ACHN (cell line): ENCODE measurements at regions not wholly inside any gene's neighbourhood (a gene's known extent, or its start where the extent isn't known, plus 50 kb on each side); places are given as distances from the start of the nearest gene placed in this dataset.

Experiments
- DNase-seq: peaks from one replicate; pipeline ENCODE4 v3.0.0-alpha.2; 2015
- in situ Hi-C: cut with HindIII; loops from 2 replicates; pipeline ENCODE4 v1.10.0; 2017; ENCODE audit warnings: low sequenced_read_pairs, low pct_ligation_motif_present, low pct_unique_long_range_greater_than_20kb

DNA sequence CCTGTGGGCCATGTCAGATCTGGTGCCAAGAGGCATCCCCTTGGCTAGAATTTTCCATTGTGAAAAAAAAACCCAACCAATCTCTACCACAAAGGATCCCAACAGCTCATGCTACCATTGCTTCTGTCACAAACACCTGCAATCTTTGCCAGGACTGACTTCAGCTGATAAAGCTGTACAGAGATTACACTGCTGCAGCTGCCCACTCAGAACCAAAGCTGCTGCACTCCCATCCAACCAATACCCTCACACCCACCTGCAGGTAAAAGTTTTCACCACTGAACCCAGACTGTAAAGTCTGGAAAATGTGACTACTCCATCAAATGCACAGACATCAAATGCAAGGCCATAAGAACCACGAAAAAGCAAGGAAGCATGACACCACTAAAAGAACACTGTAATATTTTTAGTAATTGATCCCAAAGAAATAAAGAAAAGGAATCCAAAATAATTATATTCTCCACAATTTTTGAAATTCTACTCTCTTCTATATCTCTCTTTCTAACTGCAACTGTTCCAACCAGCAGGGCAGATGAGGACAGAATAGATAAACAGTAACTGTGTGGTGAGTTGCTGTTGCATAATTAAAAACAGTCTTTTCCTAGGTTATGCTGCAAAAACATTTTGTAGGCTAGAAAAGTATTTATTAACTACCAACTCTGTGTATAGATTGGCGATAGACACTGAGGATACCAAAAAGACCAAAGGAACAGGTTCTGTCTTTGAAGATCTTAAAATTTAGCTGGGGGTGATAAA is 128.0 kb upstream of the MCHR2 start:
- no peak for DNase-seq
- in situ Hi-C loops = loop anchor here (25.0 kb wide), 1 partner anchor 340 kb away; the partner anchor contains the start of gene SIM1

DNA sequence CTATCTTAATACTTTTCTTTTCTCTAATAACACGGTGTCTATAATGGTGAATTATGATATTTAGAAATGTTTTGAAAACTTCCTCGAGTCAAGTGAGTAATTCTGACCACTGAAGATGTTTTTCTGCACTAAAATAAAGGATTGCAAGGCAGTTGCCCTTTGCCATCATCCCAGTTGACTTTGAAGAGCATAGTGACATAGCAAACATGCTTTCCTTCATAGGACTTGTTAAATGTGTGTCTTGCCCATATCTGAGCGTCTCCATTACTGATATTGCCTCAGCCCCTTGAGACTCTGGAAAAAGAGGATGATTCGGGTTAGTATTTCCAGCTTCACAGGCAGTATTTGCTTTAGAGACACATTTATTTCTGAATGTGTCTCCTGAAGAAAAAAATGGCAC is 125.2 kb upstream of the MCHR2 start:
- in situ Hi-C loops = loop anchor here (25.0 kb wide), 1 partner anchor 343 kb away; the partner anchor contains the start of gene SIM1
- no peak for DNase-seq

DNA sequence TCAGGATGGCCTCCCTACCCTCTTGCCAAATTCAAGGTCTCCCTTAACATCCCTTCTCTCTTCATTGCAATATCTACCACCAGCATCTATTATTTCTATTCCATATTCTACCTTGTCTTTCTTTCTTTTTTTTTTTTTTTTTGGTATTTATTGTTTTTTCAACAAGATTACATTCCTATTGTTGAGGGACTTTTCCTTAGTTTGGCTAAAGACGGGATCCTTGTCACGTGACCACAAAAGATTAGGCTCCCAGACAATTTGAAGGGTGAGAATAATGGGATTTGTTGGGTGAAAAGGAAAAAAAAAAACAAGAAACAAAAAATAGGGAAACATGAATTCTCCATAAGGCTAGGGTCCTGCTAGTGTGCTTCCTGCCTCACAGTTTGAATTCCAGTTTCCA is 124.3 kb upstream of the MCHR2 start:
- in situ Hi-C loops = loop anchor here (25.0 kb wide), 1 partner anchor 344 kb away; the partner anchor contains the start of gene SIM1
- DNase-seq = no peak

DNA sequence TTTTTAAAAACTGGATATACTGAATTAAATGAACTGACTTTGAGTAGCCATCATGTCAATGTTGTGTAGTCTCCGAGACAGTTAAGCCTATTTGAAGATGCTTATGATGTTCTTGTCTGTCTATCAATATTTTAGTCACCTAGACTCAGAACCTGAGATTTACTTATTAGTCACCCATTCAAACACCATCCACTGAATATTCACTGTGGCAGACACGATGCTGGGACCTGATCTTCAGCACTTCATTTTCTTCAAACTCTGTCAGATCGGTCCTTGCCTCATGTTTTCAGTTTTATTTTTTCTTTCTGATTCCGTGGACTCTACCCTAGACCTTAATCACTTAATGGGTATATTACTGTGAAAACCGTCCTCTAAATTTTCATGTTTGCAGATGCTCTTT is 123.7 kb upstream of the MCHR2 start:
- DNase-seq = no peak
- in situ Hi-C loops = loop anchor here (25.0 kb wide), 1 partner anchor 345 kb away; the partner anchor contains the start of gene SIM1

DNA sequence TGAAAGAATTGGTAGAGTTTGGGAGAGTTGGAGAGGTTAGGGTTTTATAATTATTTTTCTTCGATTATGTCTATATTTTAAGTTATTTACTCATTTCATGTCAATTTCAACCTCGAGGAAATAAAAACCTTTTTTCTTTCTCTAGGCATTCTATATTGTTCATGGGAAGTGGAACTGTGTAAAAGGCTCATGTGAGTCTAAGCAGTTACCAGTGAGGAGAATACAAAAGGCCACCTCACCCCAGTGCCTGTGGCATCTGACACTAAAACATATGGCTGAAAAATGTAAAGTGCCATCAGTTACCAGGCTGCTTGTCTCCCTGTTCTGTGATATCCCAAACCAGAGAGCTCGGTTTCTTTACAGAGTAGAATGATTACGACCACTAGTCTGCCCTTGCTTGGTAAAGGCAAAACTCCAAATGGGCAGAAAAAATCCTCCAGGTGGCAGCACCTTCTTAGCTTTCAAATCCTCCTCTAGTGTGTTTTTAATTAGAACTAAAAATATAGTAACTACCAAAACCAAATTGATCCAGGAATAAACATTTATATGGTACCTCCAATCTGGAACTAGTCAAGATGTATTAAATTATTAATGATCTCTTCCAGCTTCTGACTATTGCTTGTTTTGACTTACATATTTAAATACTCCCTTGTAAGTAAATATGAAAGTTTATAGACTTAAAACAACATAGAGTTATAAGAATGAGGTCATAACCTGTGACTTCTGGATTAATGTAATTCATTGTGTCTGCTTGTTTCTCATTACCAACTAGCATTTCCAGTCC is 122.6 kb upstream of the MCHR2 start:
- in situ Hi-C loops = loop anchor here (25.0 kb wide), 1 partner anchor 346 kb away; the partner anchor contains the start of gene SIM1

DNA sequence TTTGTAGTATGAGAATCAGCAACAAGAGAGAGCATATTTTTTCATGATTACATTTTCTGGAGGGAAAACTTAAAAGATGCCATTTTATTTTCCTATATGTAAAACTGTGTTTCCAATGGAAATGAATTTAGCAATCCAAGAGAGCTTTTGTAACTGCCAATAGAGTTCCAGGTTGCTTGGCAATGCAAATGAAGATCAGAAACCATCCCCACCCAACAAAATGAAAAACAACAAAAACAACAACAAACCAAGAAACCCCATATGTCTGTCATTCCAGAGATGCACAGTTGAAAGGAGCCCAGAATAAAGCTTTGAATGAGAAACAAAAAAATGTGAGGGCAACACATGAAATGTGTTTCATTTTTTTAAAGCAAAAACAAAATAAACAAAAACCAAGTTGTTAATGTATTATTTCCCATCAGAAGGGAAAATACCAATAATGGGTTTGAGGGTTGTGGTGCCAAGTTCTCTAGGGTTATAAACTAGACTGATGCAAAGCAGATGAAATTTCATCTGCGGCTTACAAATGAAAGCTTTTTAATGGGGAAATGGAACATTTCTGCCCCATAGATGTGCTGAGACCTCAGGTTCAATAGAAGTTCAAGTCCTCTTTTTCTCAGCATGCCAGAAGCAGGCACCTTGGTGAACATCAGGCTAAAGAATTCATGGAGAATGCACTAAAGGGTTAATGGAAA is 121.5 kb upstream of the MCHR2 start:
- in situ Hi-C loops = loop anchor here (25.0 kb wide), 1 partner anchor 347 kb away; the partner anchor contains the start of gene SIM1
- DNase-seq = no peak

More for the DNA sequence above, 122.6 kb upstream of the MCHR2 start:
- DNase-seq = peak; percentile 67

DNA sequence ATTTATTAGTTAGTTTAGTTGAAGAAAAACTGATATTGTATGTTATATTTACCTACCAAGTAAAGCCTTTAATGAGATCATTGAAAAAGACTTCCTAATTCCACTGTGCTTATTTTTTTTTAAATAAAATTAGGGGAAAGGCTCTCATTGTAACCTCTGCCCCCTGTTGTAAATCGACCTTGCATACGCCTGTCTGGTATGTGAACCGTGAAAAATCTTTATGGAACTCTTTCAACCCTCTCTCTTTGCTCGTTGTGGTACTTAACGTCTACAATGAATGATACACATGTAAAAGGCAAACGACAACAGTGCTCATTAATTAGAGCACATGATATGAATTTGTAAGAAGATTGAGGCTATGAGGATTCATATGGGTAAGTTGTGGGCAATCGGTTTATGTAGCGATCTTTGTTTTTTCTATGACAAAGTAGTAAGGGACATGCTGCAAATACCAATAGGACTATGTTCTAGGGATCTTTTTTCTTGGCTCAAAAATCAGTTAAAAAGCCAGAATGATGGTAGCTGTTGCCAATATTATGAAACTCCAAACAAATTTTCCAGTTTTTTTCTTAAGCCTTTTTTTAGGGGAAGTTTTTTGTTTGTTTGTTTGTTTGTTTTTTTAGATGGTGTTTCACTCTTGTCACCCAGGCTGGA is 119.0 kb upstream of the MCHR2 start:
- DNase-seq = no peak
- in situ Hi-C loops = loop anchor here (25.0 kb wide), 1 partner anchor 349 kb away; the partner anchor contains the start of gene SIM1

DNA sequence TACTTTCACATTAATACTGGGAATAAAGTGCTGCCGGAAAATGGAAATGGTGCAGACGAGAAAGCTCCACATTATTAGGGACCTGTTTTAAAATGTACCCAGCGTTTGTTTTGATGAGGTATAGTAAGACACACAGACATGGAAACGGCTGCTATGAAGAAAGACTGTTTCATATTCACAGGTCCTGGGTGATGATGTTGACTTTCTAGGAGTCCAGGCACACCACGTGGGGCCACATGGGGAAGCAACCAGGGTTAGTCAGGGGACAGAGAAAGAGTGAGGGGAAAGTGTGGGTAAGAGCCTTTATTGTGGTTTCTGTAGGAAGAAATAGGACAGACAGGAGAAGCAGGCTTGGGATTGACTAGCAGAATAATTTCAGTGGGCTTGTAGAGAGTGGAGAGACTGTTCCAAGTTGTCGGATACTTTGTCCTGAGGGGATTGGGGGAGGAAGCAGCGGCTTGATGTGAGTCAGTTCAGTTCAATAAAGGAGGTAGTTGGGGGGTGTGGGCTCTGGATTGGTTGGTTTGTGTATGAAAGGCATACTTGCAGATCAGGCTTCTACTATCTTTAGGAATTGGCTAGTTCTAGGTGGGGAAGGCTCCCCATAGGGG is 112.0 kb upstream of the MCHR2 start:
- no peak for DNase-seq
- in situ Hi-C loops = loop anchor here (25.0 kb wide), 1 partner anchor 356 kb away; the partner anchor contains the start of gene SIM1

DNA sequence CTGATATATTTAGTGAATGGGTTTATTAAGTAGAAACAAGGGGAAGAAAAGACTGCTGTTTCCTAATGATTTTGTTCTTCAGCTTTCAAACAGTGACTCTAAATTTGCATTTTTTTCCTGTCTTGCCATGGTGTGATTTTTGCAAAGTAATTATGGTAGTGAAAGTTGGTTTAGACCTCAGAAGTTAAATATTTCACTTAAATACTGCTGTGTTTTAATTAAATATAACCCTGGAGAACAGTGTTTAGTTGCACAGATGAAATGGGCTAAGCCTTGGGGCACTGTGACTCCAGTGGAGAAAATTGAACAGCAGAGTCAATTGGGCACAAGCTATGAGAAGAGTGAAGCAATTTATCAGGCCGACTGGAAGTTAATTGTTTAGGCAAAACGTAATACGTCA is 111.1 kb upstream of the MCHR2 start:
- no peak for DNase-seq
- in situ Hi-C loops = loop anchor here (25.0 kb wide), 1 partner anchor 357 kb away; the partner anchor contains the start of gene SIM1

DNA sequence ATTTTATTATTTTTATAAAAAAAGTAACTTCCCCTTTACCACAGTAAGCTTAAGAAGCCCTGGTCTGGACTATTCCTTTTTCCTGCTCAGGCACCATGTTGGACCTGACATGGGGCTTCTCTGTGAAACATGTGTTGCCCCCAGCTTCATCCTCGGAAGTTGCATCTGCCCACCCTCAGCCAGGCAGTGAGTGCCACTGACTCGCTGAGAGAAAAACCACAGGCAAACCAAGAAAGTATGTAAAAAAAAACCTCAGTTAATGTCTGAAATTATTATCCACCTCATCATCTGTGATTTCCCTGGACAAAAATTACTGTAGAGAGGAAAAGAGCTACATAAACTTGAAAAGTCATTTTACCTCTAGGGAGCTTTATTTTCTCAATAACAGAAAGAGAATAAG is 109.9 kb upstream of the MCHR2 start:
- in situ Hi-C loops = loop anchor here (25.0 kb wide), 1 partner anchor 358 kb away; the partner anchor contains the start of gene SIM1

DNA sequence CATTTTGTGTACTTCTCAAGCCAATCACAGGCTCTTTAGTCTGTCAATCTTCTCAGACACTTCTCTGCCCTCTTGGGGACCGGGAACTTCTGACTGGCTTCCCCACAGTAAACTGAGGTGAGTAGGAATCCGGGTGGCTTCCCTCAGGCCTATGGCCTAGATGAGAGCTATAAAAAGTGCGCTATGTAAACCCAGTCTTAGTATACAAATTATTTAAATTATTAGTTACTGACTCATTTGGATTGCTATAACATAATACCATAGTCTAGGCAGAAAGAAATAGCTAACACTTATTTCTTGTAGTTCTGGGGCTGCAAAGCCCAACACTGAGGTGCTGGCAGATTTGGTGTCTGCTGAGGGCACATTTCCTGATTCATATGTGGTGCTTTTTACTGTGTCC is 109.2 kb upstream of the MCHR2 start:
- in situ Hi-C loops = loop anchor here (25.0 kb wide), 1 partner anchor 359 kb away; the partner anchor contains the start of gene SIM1
- no peak for DNase-seq

More for the DNA sequence above, 109.9 kb upstream of the MCHR2 start:
- no peak for DNase-seq

DNA sequence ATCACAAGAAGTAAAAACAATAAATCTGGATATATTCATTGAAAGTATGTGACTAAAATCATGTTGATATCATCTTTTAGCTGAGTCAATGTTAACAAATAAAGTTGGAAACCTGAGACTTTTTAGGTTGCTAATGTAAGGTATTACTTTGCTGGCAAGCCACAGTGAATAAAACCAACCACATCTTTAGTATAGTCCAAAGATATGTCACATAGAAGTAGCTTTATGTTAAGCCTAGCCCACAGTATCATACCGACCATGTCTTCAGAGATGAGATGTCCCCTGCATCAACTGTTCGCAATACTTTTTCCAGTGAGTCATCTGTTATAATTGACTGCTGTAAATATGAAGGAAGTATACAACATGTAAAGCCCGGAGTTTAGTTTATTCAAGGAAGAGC is 107.6 kb upstream of the MCHR2 start:
- no peak for DNase-seq
- in situ Hi-C loops = loop anchor here (25.0 kb wide), 1 partner anchor 361 kb away; the partner anchor contains the start of gene SIM1

DNA sequence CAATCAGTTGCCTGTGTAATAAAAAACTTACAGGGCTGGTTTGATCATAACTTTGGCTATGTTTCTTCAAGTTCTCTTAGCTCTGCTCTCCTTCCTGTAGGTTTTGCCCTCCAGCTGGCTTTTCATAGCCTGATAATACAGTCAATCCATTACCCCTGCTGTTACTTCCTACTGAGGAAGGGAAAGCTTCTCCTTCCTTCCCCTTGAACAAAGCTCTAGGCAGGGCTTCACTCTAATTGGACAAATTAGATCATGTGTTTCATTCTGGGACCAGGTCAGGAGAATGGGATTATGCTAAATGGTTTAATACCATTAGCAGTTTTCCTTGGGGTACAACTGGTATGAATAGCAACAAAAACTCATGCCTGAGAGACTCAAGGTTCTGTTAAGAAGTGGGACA is 106.8 kb upstream of the MCHR2 start:
- in situ Hi-C loops = loop anchor here (25.0 kb wide), 1 partner anchor 362 kb away; the partner anchor contains the start of gene SIM1

DNA sequence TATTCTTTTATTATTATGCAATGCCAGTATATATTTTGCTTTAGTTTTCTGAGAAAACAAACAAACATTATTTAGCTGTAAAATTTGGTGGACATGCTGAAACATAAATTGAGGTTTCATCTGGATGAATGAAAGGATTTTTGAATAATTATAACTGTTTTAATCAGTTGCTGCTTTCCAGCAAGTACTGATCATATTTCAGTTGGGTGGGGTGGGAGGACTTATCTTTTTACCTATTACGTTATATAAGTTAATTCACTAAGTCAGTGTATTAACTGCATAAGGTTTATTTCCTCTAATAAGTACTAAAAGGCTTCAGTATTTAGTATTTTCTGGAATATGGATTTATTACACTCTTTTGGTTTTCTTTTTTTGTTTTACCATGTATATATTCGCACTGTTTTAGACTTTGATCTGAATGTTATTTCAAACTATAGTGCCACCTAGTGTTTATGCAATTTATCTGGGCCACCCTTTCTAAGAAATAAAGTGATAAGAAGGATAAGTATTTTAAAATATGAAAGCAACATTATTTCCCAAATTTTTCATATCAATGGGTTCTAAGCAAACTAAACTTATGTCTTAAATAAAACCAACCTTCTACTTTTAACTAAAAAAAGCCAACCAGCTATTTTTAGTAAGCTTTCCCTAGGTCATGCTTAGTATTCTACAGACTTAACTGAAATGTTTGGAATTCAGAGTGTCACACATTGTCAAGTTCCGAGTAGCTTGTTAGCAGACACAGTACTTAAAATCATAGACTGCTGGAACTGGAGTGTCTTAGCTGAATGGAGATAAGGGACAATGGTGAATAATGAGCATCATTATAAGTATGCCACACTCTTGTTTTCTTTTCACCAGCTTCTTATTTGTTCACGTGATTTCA is 105.4 kb upstream of the MCHR2 start:
- in situ Hi-C loops = loop anchor here (25.0 kb wide), 1 partner anchor 363 kb away; the partner anchor contains the start of gene SIM1
- peak; percentile 44 for DNase-seq

More for the DNA sequence above, 106.8 kb upstream of the MCHR2 start:
- no peak for DNase-seq

DNA sequence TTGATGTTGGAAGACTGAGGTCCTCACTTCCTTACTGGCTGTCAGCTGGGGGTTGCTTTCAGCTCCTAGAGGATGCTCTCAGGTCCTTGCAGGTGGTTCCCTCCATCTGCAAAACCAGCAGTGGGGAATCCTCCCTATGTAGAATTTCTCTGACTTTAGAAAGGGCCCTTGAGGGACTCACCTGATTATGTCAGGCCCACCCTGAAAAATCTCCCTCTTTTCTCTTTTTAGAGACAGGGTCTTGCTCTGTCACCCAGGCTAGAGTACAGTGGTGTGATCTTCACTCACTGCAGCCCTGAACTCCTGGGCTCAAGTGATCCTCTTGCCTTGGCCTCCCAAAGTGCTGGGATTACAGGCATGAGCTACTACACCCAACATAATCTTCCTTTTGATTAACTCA is 102.9 kb upstream of the MCHR2 start:
- in situ Hi-C loops = no loop called here
- DNase-seq = no peak

DNA sequence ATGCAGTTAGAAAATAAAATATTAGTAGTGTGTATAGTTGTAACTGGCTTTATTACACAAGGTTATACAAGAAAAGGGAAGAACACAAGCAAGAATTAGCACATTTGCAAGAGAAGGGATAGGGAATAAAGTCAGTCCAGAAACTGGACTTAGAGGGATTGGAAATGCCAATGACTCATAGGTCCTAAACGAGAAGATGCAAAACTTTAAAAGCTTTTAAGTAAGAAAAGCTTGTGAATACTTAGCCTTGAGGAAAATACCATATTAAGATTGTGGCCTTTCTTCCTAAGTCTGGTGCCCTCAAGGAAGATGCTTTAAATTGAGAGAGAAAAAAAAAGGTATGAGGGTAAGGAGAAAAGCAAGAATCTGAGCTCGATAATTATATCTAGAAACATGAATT is 102.3 kb upstream of the MCHR2 start:
- DNase-seq = no peak
- in situ Hi-C loops = no loop called here
